CD14-positive monocyte (primary cell): ENCODE measurements at regions not wholly inside any gene's neighbourhood (a gene's known extent, or its start where the extent isn't known, plus 50 kb on each side); places are given as distances from the start of the nearest gene placed in this dataset.

Experiments
- DNase-seq, 3 donors: peaks; one replicate each; pipeline ENCODE4 v3.0.0-alpha.2; 2011 to 2022
- H2AFZ ChIP-seq: 2 replicates; pipeline ENCODE4 v1.6.0; 2012; ENCODE audit warnings: mild to moderate bottlenecking, low read depth, low read length, inconsistent platforms; ENCODE audit not compliant: insufficient read depth, poor library complexity, severe bottlenecking
- H3K27ac ChIP-seq, 2 donors: 1 replicate in 1 of 2; 2 replicates in 1 of 2; pipeline ENCODE4 v1.5.1; 2012 to 2013; ENCODE audit warnings: low read length in 2 of 2, control low read depth in 1 of 2, inconsistent platforms in 1 of 2, low read depth in 1 of 2, mild to moderate bottlenecking in 1 of 2
- H3K27me3 ChIP-seq, 2 donors: one replicate each; pipeline versions ENCODE4 v1.6.0 to v1.6.1; 2011 to 2013; ENCODE audit warnings: low read length in 2 of 2; ENCODE audit not compliant: control insufficient read depth in 2 of 2, insufficient read depth in 2 of 2
- H3K36me3 ChIP-seq, 2 donors: replicated peaks in 1 of 2; 1 replicate in 1 of 2; 2 replicates in 1 of 2; pipeline versions ENCODE4 v1.5.1 to v1.6.1; 2012 to 2013; ENCODE audit warnings: low read length in 2 of 2, control low read depth in 1 of 2, inconsistent platforms in 1 of 2, mild to moderate bottlenecking in 1 of 2; ENCODE audit not compliant: insufficient read depth in 2 of 2, control insufficient read depth in 1 of 2
- H3K4me1 ChIP-seq, 2 donors: 1 replicate in 1 of 2; 2 replicates in 1 of 2; pipeline versions ENCODE4 v1.5.1 to v1.6.1; 2012 to 2013; ENCODE audit warnings: low read length in 2 of 2, control low read depth in 1 of 2, inconsistent platforms in 1 of 2, mild to moderate bottlenecking in 1 of 2, moderate library complexity in 1 of 2; ENCODE audit not compliant: insufficient read depth in 2 of 2, control insufficient read depth in 1 of 2
- H3K4me2 ChIP-seq: replicated peaks from 2 replicates; pipeline ENCODE3; 2012; ENCODE audit warnings: low read length, moderate library complexity, mild to moderate bottlenecking; ENCODE audit not compliant: poor library complexity, severe bottlenecking; ENCODE audit errors: extremely low read depth
- H3K4me3 ChIP-seq, 3 experiments: fragments of 200-600 bp in 1 of 3; sonication (generic) in 1 of 3; replicated peaks in 1 of 3; 1 replicate in 2 of 3; 2 replicates in 1 of 3; pipeline ENCODE4 v1.5.1; 2011 to 2013; ENCODE audit warnings: low read length in 3 of 3, mild to moderate bottlenecking in 3 of 3, control low read depth in 2 of 3, low read depth in 2 of 3, inconsistent platforms in 1 of 3, moderate library complexity in 1 of 3
- H3K79me2 ChIP-seq: 2 replicates; pipeline ENCODE4 v1.6.0; 2012; ENCODE audit warnings: mild to moderate bottlenecking, control low read depth, inconsistent platforms, low read length, moderate library complexity; ENCODE audit not compliant: insufficient read depth
- H3K9ac ChIP-seq: 2 replicates; pipeline ENCODE4 v1.6.0; 2017; ENCODE audit warnings: low read length, mild to moderate bottlenecking; ENCODE audit not compliant: insufficient read depth, poor library complexity, severe bottlenecking
- H3K9me3 ChIP-seq, 2 donors: replicated peaks in 1 of 2; 1 replicate in 1 of 2; 2 replicates in 1 of 2; pipeline versions ENCODE4 v1.5.1 to v1.6.1; 2012 to 2013; ENCODE audit warnings: low read length in 2 of 2, control low read depth in 1 of 2; ENCODE audit not compliant: control insufficient read depth in 1 of 2, insufficient read depth in 1 of 2
- H4K20me1 ChIP-seq: 2 replicates; pipeline ENCODE4 v1.6.0; 2012; ENCODE audit warnings: mild to moderate bottlenecking, low read length, control low read depth, moderate library complexity; ENCODE audit not compliant: insufficient read depth
- H3K27ac Mint-ChIP-seq, 7 donors: one replicate each; pipeline ENCODE4 v1.8.0; 2020; ENCODE audit warnings: mild to moderate bottlenecking in 7 of 7, mixed read lengths in 7 of 7, moderate library complexity in 6 of 7, inconsistent platforms in 2 of 7
- H3K27me3 Mint-ChIP-seq, 3 donors: one replicate each; pipeline ENCODE4 v1.8.0; 2021 to 2022; ENCODE audit warnings: low read depth in 3 of 3, mild to moderate bottlenecking in 3 of 3, mixed read lengths in 3 of 3, moderate library complexity in 3 of 3, inconsistent platforms in 1 of 3
- H3K36me3 Mint-ChIP-seq, 2 donors: one replicate each; pipeline ENCODE4 v1.8.0; 2020; ENCODE audit warnings: mixed read lengths in 2 of 2, inconsistent platforms in 1 of 2, mild to moderate bottlenecking in 1 of 2
- H3K4me1 Mint-ChIP-seq: one replicate; pipeline ENCODE4 v1.8.0; 2020; ENCODE audit warnings: mild to moderate bottlenecking, mixed read lengths
- H3K4me3 Mint-ChIP-seq, 2 donors: one replicate each; pipeline ENCODE4 v1.8.0; 2020; ENCODE audit warnings: mild to moderate bottlenecking in 2 of 2, mixed read lengths in 2 of 2, moderate library complexity in 1 of 2
- H3K9me3 Mint-ChIP-seq, 7 donors: one replicate each; pipeline ENCODE4 v1.8.0; 2020 to 2022; ENCODE audit warnings: mixed read lengths in 7 of 7, mild to moderate bottlenecking in 6 of 7, moderate library complexity in 6 of 7, inconsistent platforms in 2 of 7
- CTCF ChIP-seq: fragments of 200-600 bp; IDR thresholded peaks from one replicate; pipeline ENCODE4 v1.8.0; 2022; ENCODE audit warnings: antibody characterized with exemption, mild to moderate bottlenecking
- WGBS: methylation state at CpG from one replicate; pipeline ENCODE4 v1.1.5; 2013; ENCODE audit warnings: missing lambda C conversion rate; ENCODE audit not compliant: insufficient coverage; 5-methylcytosine and 5-hydroxymethylcytosine counted together
- intact Hi-C, 2 donors: fragments of 100-400 bp; cut with micrococcal nuclease; formaldehyde crosslinking; loops; one replicate each; pipeline versions ENCODE4 v1.15.0 to v1.15.1; 2023

- Mint-ChIP-seq H3K4me3 (no peak overlapping the region), H3K27ac (no peak overlapping the region), H3K9me3 (peaks cover 0 to 7% (median 1%) of the 10 kb centered on the region in 7 donors), H3K4me1 (no peaks in the 10 kb centered on the region), H3K36me3 (no peaks in the 10 kb centered on the region), H3K27me3 (peaks cover 0 to 5% (median 2%) of the 10 kb centered on the region in 3 donors)
- no peaks in the 10 kb centered on the region for H3K27me3 ChIP-seq
- no peak overlapping the region for H3K9ac ChIP-seq
- TF ChIP-seq CTCF = no peak
- 86% methylated on average over 4 of the region's 4 CpGs for WGBS
- H2AFZ ChIP-seq = no peak overlapping the region
- no peaks in the 10 kb centered on the region for H3K9me3 ChIP-seq
- no peaks in the 10 kb centered on the region for H3K79me2 ChIP-seq
- DNase-seq = no peak
- H3K4me2 ChIP-seq = no peak overlapping the region
- no peak overlapping the region for H3K27ac ChIP-seq
- H3K4me1 ChIP-seq = no peaks in the 10 kb centered on the region
- H4K20me1 ChIP-seq = no peaks in the 10 kb centered on the region
- no peak overlapping the region for H3K4me3 ChIP-seq
- H3K36me3 ChIP-seq = no peaks in the 10 kb centered on the region
- intact Hi-C loops = no loop called here
Observed at GRCh38 chr11:127454856-127455255, 454.3 kb upstream of the KIRREL3 start.

DNA sequence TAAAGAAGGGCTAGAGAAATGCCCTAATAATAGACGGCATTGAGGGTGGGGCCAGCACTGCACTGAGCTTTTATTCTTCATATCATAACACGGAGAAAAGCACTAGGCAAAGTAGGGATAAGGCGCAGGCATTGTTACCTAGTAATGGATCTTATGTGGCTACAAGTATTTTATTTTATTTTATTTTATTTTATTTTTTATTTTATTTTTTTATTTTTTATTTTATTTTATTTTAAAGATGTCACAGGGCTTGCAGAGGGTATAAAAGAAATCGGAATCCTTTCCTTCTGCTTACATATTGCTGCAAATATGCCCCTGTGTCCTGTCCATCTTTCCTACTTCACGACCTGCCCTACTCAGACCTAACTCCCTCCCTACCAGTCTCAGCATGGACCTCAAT is 452.0 kb upstream of the KIRREL3 start:
- Histone ChIP-seq H3K27ac (no peak overlapping the region), H3K4me1 (no peaks in the 10 kb centered on the region), H3K9me3 (peaks cover 0 to 2% of the 10 kb centered on the region in 2 donors), H3K9ac (no peak overlapping the region), H3K79me2 (no peaks in the 10 kb centered on the region), H4K20me1 (no peaks in the 10 kb centered on the region), H3K4me3 (no peak overlapping the region), H2AFZ (no peak overlapping the region), H3K27me3 (no peaks in the 10 kb centered on the region), H3K4me2 (no peak overlapping the region), H3K36me3 (no peaks in the 10 kb centered on the region)
- no peak overlapping the region for H3K4me3 Mint-ChIP-seq
- no peak for DNase-seq
- intact Hi-C loops = no loop called here
- H3K27me3 Mint-ChIP-seq = peaks cover 0 to 5% (median 4%) of the 10 kb centered on the region in 3 donors
- TF ChIP-seq CTCF = no peak
- no peak overlapping the region for H3K27ac Mint-ChIP-seq
- no peaks in the 10 kb centered on the region for H3K4me1 Mint-ChIP-seq
- H3K36me3 Mint-ChIP-seq = no peaks in the 10 kb centered on the region
- H3K9me3 Mint-ChIP-seq = peaks cover 0 to 10% (median 1%) of the 10 kb centered on the region in 7 donors
- WGBS = 86% methylated on average over 1 of the region's 5 CpGs
